Mesendoderm (in vitro differentiated cells): ENCODE measurements at regions not wholly inside any gene's neighbourhood (a gene's known extent, or its start where the extent isn't known, plus 50 kb on each side); places are given as distances from the start of the nearest gene placed in this dataset.

Source experiments
- DNase-seq: peaks from one replicate; pipeline ENCODE4 v3.0.0; 2013
- H2AK5ac ChIP-seq: 2 replicates; pipeline ENCODE4 v1.6.1; 2013; ENCODE audit warnings: low read length, inconsistent platforms
- H2BK120ac ChIP-seq: 2 replicates; pipeline ENCODE4 v1.6.1; 2013; ENCODE audit warnings: low read depth, mild to moderate bottlenecking, low read length, moderate library complexity, mixed read lengths
- H2BK15ac ChIP-seq: replicated peaks from 2 replicates; pipeline ENCODE4 v1.6.1; 2013; ENCODE audit warnings: low read depth, mild to moderate bottlenecking, moderate library complexity
- H2BK5ac ChIP-seq: 2 replicates; pipeline ENCODE4 v1.6.1; 2013; ENCODE audit warnings: low read length, inconsistent platforms
- H3K18ac ChIP-seq: 2 replicates; pipeline ENCODE4 v1.6.1; 2013; ENCODE audit warnings: mild to moderate bottlenecking, low read length, mixed read lengths
- H3K23ac ChIP-seq: one replicate; pipeline ENCODE4 v1.6.1; 2013; ENCODE audit warnings: low read length
- H3K27ac ChIP-seq: 2 replicates; pipeline ENCODE4 v1.5.1; 2013; ENCODE audit warnings: low read depth, mild to moderate bottlenecking, inconsistent platforms, low read length, moderate library complexity
- H3K27me3 ChIP-seq: 2 replicates; pipeline ENCODE4 v1.6.1; 2013; ENCODE audit warnings: low read length, control low read depth, mild to moderate bottlenecking, inconsistent platforms; ENCODE audit not compliant: insufficient read depth, poor library complexity
- H3K36me3 ChIP-seq: 2 replicates; pipeline ENCODE4 v1.6.1; 2013; ENCODE audit warnings: low read length, inconsistent platforms; ENCODE audit not compliant: control insufficient read depth, insufficient read depth
- H3K4ac ChIP-seq: one replicate; pipeline ENCODE4 v1.6.1; 2013; ENCODE audit warnings: low read depth, mild to moderate bottlenecking, low read length, moderate library complexity
- H3K4me1 ChIP-seq: 2 replicates; pipeline ENCODE4 v1.6.1; 2013; ENCODE audit warnings: low read depth, low read length, inconsistent platforms; ENCODE audit not compliant: control insufficient read depth
- H3K4me2 ChIP-seq: 2 replicates; pipeline ENCODE4 v1.6.1; 2013; ENCODE audit warnings: low read length
- H3K4me3 ChIP-seq: 2 replicates; pipeline ENCODE4 v1.5.1; 2013; ENCODE audit warnings: mild to moderate bottlenecking, low read length
- H3K56ac ChIP-seq: one replicate; pipeline ENCODE4 v1.6.1; 2013; ENCODE audit warnings: low read length
- H3K79me1 ChIP-seq: 2 replicates; pipeline ENCODE4 v1.6.1; 2013; ENCODE audit warnings: low read length, inconsistent platforms
- H3K79me2 ChIP-seq: 2 replicates; pipeline ENCODE4 v1.6.1; 2013; ENCODE audit warnings: mild to moderate bottlenecking, low read length; ENCODE audit not compliant: control insufficient read depth, insufficient read depth
- H3K9ac ChIP-seq: 2 replicates; pipeline ENCODE4 v1.6.1; 2013; ENCODE audit warnings: low read length, inconsistent platforms
- H4K5ac ChIP-seq: one replicate; pipeline ENCODE4 v1.6.1; 2013; ENCODE audit warnings: low read length
- H4K8ac ChIP-seq: one replicate; pipeline ENCODE4 v1.6.1; 2013; ENCODE audit warnings: low read depth, mild to moderate bottlenecking, control low read depth, low read length, moderate library complexity
- WGBS: extraction: QIAGEN DNeasy Blood & Tissue Kit; methylation state at CpG from one replicate; pipeline ENCODE4 v1.1.7; 2013; ENCODE audit warnings: low lambda C conversion rate, missing lambda C conversion rate; ENCODE audit not compliant: insufficient coverage; ENCODE audit errors: extremely low coverage; 5-methylcytosine and 5-hydroxymethylcytosine counted together

- Histone ChIP-seq H3K4me2 (no peak overlapping the region), H3K56ac (no peak overlapping the region), H4K5ac (no peak overlapping the region), H3K79me2 (no peaks in the 10 kb centered on the region), H3K4me1 (peaks cover 4% of the 10 kb centered on the region), H3K9ac (no peak overlapping the region), H2BK15ac (no peak overlapping the region), H3K27ac (no peak overlapping the region), H3K27me3 (no peaks in the 10 kb centered on the region), H3K79me1 (no peaks in the 10 kb centered on the region), H2AK5ac (no peak overlapping the region), H2BK5ac (no peak overlapping the region), H3K4ac (no peak overlapping the region), H3K4me3 (no peak overlapping the region), H3K36me3 (no peaks in the 10 kb centered on the region), H4K8ac (no peak overlapping the region), H3K23ac (no peak overlapping the region), H3K18ac (no peak overlapping the region), H2BK120ac (no peak overlapping the region)
- DNase-seq, result peak; percentile 66
- no CpG with 5 or more reads among the region's 2 CpGs for WGBS
These were observed 480.4 kb downstream of the CETN3 start for GRCh38 chr5:89929173-89929572.

GRCh38 chr5:89922161-89922560 lies 487.4 kb downstream of the CETN3 start:
- H3K18ac ChIP-seq, result no peak overlapping the region
- no peak overlapping the region for H4K5ac ChIP-seq
- H3K56ac ChIP-seq, result no peak overlapping the region
- no peaks in the 10 kb centered on the region for H3K4me1 ChIP-seq
- H2BK120ac ChIP-seq, result no peak overlapping the region
- no peaks in the 10 kb centered on the region for H3K27me3 ChIP-seq
- no peak overlapping the region for H2AK5ac ChIP-seq
- no peak for DNase-seq
- H3K79me1 ChIP-seq, result no peaks in the 10 kb centered on the region
- no peak overlapping the region for H3K27ac ChIP-seq
- no peak overlapping the region for H3K9ac ChIP-seq
- H3K4me3 ChIP-seq, result no peak overlapping the region
- H4K8ac ChIP-seq, result no peak overlapping the region
- no peak overlapping the region for H2BK15ac ChIP-seq
- H3K79me2 ChIP-seq, result no peaks in the 10 kb centered on the region
- H3K4ac ChIP-seq, result no peak overlapping the region
- H3K23ac ChIP-seq, result no peak overlapping the region
- no peak overlapping the region for H2BK5ac ChIP-seq
- no CpG with 5 or more reads among the region's 3 CpGs for WGBS
- no peak overlapping the region for H3K4me2 ChIP-seq
- H3K36me3 ChIP-seq, result no peaks in the 10 kb centered on the region

GRCh38 chr5:89917112-89917511 lies 492.4 kb downstream of the CETN3 start:
- H2BK120ac ChIP-seq, result no peak overlapping the region
- no peak overlapping the region for H2BK5ac ChIP-seq
- no peak overlapping the region for H4K5ac ChIP-seq
- no CpG with 5 or more reads among the region's 1 CpG for WGBS
- H3K18ac ChIP-seq, result no peak overlapping the region
- H3K4me2 ChIP-seq, result no peak overlapping the region
- no peak overlapping the region for H3K4me3 ChIP-seq
- H3K23ac ChIP-seq, result no peak overlapping the region
- no peak overlapping the region for H3K4ac ChIP-seq
- no peak overlapping the region for H2AK5ac ChIP-seq
- H3K79me1 ChIP-seq, result no peaks in the 10 kb centered on the region
- no peaks in the 10 kb centered on the region for H3K27me3 ChIP-seq
- no peak overlapping the region for H4K8ac ChIP-seq
- no peak overlapping the region for H2BK15ac ChIP-seq
- H3K27ac ChIP-seq, result no peak overlapping the region
- no peak overlapping the region for H3K56ac ChIP-seq
- no peaks in the 10 kb centered on the region for H3K79me2 ChIP-seq
- H3K9ac ChIP-seq, result no peak overlapping the region
- H3K4me1 ChIP-seq, result no peaks in the 10 kb centered on the region
- no peak for DNase-seq
- no peaks in the 10 kb centered on the region for H3K36me3 ChIP-seq

GRCh38 chr5:89916131-89916530 lies 493.4 kb downstream of the CETN3 start:
- Histone ChIP-seq H3K56ac (no peak overlapping the region), H2BK5ac (no peak overlapping the region), H3K36me3 (no peaks in the 10 kb centered on the region), H3K4me2 (no peak overlapping the region), H3K9ac (no peak overlapping the region), H4K8ac (no peak overlapping the region), H4K5ac (no peak overlapping the region), H3K18ac (no peak overlapping the region), H2BK120ac (no peak overlapping the region), H2AK5ac (no peak overlapping the region), H3K23ac (no peak overlapping the region), H3K27me3 (no peaks in the 10 kb centered on the region), H3K4ac (no peak overlapping the region), H3K4me3 (no peak overlapping the region), H3K27ac (no peak overlapping the region), H3K79me2 (no peaks in the 10 kb centered on the region), H3K4me1 (no peaks in the 10 kb centered on the region), H2BK15ac (no peak overlapping the region), H3K79me1 (no peaks in the 10 kb centered on the region)
- WGBS, result no CpG with 5 or more reads among the region's 1 CpG
- DNase-seq, result no peak

GRCh38 chr5:89908876-89909275 lies 500.7 kb downstream of the CETN3 start:
- H2BK120ac ChIP-seq, result no peak overlapping the region
- no peak overlapping the region for H2BK5ac ChIP-seq
- H3K9ac ChIP-seq, result no peak overlapping the region
- H3K4me1 ChIP-seq, result no peaks in the 10 kb centered on the region
- H2AK5ac ChIP-seq, result no peak overlapping the region
- H3K4me3 ChIP-seq, result no peak overlapping the region
- no peak overlapping the region for H4K8ac ChIP-seq
- H2BK15ac ChIP-seq, result no peak overlapping the region
- no peaks in the 10 kb centered on the region for H3K27me3 ChIP-seq
- H4K5ac ChIP-seq, result no peak overlapping the region
- no peaks in the 10 kb centered on the region for H3K79me2 ChIP-seq
- H3K4ac ChIP-seq, result no peak overlapping the region
- DNase-seq, result no peak
- no peak overlapping the region for H3K4me2 ChIP-seq
- no peak overlapping the region for H3K56ac ChIP-seq
- no peak overlapping the region for H3K18ac ChIP-seq
- no peaks in the 10 kb centered on the region for H3K79me1 ChIP-seq
- no peak overlapping the region for H3K23ac ChIP-seq
- H3K27ac ChIP-seq, result no peak overlapping the region
- no peaks in the 10 kb centered on the region for H3K36me3 ChIP-seq

- no peaks in the 10 kb centered on the region for H3K79me2 ChIP-seq
- no peak overlapping the region for H3K27ac ChIP-seq
- no peak overlapping the region for H4K8ac ChIP-seq
- no peak overlapping the region for H3K9ac ChIP-seq
- H4K5ac ChIP-seq, result no peak overlapping the region
- H3K79me1 ChIP-seq, result no peaks in the 10 kb centered on the region
- no peak overlapping the region for H2BK15ac ChIP-seq
- no peak overlapping the region for H3K4me2 ChIP-seq
- no peak overlapping the region for H3K4me3 ChIP-seq
- H2BK120ac ChIP-seq, result no peak overlapping the region
- no peak overlapping the region for H2AK5ac ChIP-seq
- DNase-seq, result no peak
- H3K4me1 ChIP-seq, result no peaks in the 10 kb centered on the region
- H3K23ac ChIP-seq, result no peak overlapping the region
- H3K36me3 ChIP-seq, result no peaks in the 10 kb centered on the region
- H2BK5ac ChIP-seq, result no peak overlapping the region
- no peak overlapping the region for H3K56ac ChIP-seq
- no CpG with 5 or more reads among the region's 2 CpGs for WGBS
- no peak overlapping the region for H3K18ac ChIP-seq
- H3K27me3 ChIP-seq, result no peaks in the 10 kb centered on the region
- no peak overlapping the region for H3K4ac ChIP-seq
These were observed 505.1 kb downstream of the CETN3 start for GRCh38 chr5:89904442-89904841.
